HG03060 (cell line): ENCODE measurements at regions not wholly inside any gene's neighbourhood (a gene's known extent, or its start where the extent isn't known, plus 50 kb on each side); places are given as distances from the start of the nearest gene placed in this dataset.

Source experiments
- ATAC-seq: cut with Tn5 transposase; IDR thresholded peaks from one replicate; pipeline ENCODE4 v1.9.1; 2021; ENCODE audit warnings: low read depth, moderate number of reproducible peaks; ENCODE audit not compliant: unreplicated experiment

DNA sequence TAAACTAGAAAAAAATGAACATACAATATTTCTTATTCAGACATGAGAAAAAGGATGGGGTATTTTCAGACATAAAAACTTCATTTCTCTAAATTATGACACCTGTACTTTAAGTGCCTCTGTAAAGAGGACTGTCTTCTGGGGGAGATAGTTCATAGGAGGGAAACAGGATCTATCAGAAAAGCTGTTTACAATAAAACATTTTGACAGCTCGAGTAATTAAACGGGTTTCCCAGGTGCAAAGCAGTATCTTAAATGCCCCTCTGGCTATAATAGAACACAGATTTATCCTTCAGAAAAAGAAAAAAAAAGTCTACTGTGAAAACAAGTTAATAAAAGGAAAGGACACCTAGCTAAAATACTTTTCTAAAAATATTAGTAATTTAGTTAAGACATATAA lies 311.4 kb upstream of the UBE2E3 start:
- ATAC-seq, result no peak

DNA sequence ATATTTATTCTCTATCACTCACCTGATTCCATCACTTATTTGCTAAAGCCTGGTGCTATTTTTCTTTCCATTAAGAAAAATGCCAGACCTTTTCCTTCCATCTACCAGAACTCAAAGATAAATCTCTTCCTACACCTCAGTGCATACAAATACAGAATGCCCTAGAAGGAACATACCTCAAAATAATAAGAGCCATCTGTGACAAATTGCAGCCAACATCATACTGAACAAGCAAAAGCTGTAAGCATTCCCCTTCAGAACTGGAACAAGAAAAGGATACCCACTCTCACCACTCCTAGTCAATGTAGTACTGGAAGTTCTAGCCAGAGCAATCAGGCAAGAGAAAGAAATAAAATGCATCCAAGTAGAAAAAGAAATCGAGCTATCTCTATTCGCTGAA lies 315.9 kb upstream of the UBE2E3 start:
- no peak for ATAC-seq

DNA sequence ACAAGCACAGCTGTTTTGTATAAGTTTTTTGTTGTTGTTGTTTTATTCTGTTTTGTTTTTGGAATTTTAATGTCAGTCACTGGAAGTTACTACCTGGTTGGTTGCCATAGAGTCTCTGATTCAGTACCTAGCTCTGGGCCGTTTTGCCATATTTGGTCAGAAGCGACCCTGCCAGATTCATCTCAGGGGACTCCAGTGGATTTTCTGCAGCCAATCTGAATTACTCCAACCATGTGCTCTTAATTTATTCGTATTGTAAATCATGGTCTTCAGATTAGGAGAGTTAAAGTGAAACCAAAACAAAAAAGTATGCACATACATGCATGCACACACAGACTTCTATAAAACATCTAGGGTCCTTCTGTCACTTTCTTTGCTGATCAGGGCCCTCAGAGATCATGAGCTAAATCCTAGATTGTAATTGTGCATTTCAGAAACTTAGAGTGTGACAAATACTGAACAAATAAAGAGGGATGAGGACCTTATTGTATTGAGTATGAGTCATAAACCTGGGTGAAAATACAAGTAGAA lies 317.4 kb upstream of the UBE2E3 start:
- ATAC-seq, result no peak

DNA sequence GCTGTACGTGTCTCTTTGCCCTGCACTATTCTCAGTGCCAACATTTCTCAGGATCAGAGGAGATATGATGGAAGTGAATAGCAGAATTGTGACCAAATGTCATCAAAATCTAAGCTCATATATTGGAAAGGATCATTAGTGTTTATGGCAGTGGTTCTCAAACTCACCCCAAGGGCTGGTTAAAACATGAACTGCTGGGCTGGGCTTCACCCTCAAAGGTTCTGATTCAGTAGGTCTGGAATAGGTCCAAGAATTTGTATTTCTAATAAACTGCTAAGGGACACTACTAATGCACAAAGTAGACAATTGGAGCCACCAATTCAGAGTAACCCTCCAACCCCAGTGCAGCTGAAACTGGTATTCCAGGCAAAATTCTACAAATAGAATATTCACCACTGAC lies 317.9 kb upstream of the UBE2E3 start:
- no peak for ATAC-seq

DNA sequence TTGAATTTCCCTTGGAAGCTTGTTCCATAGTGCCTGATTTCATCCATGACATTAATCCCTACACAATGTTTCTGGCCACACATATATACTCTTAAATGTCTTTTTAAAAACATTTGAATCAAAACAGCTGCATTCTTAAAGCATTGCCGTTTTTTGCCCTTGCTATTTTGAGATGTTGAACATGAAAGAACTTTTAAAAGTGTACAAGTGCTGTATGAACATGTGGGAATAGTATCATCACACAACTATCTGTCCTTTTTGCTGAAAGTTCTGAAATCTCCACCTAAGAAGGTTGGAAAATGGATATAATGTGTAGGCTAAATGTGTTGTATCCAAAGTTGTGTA lies 318.7 kb upstream of the UBE2E3 start:
- ATAC-seq, result no peak

DNA sequence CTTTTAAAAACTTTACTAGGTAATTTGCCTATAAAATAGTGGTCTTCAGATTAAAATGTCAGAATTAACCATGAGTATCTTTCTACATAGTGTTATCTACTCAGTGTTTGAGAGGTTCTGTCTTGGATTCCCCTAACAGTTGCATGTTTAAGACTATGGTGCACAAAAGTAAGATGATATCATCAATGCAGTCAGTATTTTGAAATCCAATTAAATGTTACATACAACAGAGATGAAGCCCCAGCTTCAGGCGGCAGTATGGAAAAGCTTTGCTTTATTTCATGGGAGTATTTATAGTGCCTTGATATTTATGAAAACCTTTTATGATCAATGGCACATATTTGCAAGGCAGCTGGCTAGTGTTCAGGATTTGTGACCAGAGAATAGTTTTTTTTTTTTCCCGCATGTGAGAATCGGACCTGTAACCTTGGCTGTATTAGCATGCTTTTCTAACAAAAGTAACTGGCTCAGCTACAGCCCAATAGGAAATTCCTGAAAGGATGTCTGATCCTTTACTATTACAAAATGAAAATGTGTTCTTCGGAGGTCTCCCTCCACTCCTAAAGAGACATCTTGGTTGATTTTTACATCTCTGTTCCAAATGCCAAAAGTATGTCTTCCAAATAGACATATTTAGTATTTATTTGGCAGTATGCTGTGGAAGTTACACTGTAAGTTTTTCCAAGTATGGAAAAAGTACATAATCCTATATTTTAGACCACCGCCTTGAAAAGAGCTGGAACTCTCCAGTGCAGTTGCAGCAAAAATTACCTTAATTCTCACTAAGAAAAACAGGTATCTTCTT lies 319.3 kb upstream of the UBE2E3 start:
- ATAC-seq, result no peak

DNA sequence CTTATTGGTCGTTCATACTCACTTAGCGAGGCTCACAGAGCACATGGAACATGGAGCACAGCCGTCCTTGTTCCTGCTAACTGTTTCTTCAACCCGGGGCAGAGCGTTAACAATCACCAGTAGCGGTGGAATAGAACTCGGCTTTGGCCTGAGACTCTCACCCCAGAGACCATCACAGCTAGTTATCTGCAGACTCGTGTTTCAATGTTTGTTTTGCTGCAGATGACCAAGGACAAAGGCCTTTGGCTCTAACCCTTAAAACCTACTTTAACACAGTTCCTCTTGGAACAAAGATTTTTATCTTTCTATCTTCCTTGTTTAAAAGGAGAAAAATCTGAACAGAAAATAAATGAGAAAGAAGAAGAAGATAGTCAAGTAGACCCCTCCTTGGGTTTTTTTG lies 320.2 kb upstream of the UBE2E3 start:
- no peak for ATAC-seq

DNA sequence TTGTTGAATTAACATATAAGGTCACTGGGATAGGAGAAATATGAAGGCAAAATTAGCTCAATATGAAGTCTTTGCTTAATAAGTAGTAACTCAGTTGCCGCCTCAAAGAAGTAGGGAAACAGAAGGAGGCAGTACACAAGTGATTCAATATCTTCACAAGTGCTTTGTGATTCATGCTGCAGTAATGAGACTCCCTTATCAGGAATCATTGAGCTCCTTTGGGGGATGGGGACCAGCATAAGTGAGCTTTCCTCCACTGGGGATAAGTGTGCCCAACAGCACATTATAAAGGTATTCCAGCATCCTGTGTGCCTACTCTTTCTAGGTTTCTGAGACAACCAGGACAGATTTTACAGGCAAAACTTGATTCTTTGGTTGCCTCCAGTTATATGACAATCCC lies 323.4 kb upstream of the UBE2E3 start:
- ATAC-seq, result no peak

DNA sequence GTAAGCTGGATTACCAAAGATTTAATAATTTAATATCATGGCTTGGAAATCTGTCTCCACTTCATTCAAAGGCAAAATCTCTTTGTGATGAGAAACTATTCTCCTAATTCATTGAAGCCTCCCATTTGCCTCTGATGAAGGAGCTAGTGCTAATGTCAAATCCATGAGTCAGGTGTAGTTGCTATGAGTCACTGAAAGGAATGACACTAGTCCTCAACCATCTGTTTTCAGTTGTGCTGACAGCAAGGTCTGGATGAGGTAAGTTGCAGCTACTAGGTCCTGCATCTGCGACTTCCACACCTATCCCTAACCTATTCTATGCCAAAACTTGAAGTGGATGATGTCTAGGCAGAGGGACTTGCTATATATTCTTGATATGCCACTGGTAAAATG lies 324.0 kb upstream of the UBE2E3 start:
- ATAC-seq, result no peak

DNA sequence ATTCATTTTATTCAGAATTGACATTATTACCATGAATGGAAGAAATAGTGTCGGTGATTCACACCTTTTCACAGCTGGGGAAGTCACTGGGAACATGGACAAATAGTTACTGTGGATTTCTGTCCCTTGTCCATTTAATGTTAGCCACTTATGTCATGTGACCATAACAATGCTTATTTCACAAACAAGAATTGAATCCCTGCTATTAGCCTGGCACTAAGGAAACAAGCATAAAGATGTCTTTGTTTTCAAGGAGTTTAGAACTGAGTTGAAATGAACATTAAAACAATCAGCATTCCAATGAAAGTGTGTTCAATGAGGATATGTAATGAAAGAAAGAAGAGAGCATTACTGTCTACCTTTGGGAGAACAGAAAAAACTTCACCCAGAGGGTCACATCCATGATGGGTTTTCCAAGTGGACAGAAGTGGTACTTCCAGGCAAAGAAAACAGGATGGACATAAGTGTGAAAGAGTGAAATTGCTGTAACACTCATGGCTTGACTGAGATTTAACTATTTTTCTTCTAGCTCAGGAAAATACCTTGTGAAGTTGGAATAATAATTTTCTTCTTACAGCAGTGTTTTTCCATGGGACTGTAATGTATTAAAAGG lies 324.5 kb upstream of the UBE2E3 start:
- ATAC-seq, result no peak

DNA sequence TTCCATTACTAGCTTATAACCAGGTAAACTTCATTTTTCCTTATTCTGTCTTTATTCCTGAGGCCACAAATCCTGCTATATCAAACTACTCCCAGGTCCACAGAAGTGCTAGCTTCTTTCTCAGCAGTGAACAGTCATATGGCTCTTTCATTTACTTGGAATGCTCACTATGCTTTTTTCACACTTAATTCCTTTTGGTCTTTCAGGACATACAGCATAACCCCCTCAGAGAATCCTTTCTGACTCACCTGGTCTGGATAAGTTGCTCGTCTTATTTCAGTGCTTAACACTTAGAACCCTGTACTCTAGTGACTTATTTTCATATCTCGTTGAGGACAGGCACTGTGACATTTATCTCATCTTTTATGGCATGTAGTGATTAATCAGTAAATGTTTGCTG lies 325.0 kb upstream of the UBE2E3 start:
- no peak for ATAC-seq

DNA sequence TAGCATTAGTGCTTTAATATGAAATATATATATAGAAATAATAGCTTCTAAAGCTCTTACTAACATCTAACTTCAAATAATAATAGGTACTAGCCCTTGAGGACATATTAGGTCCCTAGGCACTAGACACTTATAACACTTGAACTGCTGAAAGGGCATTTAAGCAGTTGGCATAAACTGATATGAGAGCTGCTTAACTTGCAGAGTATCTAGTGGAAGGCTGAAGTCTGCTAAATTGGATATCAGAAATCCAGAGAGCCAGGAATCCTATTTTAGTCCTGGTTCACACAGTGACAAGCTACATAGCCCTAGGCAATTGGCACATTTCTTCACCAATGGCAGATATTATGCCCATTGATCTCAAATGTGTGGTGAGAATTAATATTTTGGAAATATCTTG lies 326.9 kb upstream of the UBE2E3 start:
- no peak for ATAC-seq

DNA sequence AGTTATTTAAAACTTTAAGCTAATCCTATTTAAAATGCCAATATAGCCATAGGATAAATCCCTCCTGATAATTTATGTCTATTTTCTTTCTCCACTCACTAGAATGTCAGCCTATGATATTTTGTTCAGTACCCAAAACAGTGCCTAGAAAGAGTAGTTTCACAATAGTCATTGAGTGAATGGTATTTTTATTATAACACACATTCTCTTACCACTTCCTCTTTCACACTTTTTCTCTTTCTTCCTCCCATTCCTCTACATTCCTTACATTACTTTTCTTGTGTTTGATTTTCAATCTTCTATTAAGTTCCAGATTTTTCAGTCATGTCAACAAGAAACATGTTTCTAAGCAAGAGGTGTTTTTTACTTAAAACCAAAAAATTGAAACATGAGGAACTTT lies 327.6 kb upstream of the UBE2E3 start:
- no peak for ATAC-seq

DNA sequence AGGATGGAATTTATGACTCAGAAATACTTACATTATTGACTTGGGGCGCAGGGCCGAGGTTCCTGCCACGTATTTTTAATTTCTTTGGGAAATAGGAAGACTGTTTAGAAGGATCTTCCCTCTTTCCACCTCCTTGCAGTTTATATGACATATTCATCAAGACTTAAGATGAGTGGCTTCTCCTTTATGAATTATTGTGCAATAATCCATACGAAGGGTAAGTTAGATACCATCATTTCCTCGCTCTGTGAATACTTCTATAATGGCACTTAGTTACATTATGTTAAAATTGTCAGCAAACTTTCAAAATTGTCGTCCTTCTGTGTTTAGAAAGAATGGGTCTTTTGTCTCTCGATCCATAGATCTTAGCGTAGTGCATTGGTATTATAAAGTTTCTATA lies 328.8 kb upstream of the UBE2E3 start:
- no peak for ATAC-seq

DNA sequence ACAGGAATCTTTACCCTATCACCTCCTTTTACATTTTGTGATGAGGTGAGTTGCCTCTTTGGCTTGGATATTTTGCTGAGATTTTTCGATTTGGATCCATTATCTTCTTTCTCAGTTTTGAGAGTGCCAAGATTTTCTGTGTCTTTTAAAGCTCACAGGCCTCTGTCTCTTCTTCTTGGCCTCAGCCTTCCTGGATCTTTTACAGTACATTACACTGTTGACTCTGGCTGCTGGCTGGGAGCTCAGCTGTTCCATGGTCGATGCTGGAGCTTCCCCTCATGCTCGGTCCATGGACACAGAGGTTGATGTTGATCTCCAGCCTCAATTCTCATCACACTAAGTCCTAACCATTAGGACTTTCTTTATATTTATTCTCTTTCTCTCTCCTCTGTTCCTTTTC lies 332.8 kb upstream of the UBE2E3 start:
- no peak for ATAC-seq

DNA sequence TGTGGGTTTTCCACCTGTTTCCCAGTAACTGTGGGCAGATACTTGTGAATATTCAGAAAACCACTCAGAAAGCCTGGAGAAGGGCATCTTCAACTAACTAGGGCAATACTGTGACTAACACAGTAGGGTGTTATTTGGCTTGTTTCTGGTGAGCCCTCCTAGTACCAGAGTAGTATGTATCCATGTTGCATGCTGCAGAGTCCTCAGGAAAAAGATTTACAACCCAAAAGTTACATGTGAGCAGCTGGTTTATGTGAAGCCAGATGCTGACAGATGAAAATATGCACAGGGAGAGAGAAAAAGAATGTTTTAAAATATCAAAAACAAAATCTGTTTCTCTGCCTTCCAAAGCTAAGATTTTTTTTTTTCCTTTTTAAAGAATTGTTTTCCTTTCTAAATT lies 333.2 kb upstream of the UBE2E3 start:
- ATAC-seq, result no peak

DNA sequence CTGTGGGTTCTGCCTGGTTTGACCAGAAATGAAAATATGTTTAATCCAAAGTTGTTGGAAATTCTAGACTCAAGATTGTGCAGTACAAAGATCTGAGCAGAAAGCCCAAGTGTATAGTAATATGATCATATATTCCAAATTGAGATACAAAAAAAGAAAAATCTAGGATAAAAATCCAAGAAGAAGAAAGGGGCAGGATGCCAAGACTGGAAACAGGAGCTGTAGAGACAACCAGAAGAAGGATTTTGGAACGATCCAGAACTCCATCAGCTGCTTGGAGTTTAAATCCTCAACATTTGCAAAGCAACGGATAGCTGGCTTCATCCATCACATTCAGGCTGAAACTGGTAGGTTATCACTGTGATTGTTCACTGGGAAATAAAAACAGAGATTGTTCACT lies 333.6 kb upstream of the UBE2E3 start:
- no peak for ATAC-seq

DNA sequence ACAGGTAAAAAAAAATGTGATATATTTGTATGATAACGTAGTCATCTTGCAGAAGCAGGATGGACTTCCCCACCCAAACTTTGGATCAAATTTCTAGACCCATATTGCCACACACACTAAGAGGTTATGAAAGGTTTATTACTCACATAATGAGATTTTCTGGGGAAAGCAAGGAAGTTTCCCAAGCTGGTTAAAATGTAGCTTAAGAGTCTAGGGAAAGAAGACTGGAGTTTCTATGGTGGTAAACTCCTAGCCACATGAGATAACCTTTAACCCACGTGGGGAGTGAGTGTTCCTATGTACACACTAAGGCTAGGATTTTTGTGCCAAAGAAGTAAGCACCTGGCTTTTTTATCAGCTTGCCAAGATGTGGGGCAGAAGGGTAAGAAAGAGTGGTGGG lies 335.7 kb upstream of the UBE2E3 start:
- no peak for ATAC-seq

DNA sequence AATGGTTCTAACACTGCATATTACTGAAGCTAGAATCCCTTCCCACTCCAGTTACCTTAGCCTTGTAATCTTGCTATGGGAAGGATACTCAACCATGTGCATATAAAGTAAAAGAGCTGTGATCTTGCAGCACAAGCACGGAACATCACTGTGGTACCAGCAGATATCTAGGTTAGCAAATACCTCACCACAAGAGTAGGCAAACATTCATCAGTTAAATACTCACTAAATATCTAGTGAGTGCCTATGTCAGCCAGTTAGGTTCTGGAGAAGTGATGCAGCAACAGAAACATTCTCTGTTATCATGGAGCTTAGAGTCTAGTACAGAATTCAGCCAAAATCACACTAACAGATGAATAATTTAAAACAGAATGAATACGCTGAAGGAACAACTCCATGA lies 349.6 kb upstream of the UBE2E3 start:
- no peak for ATAC-seq

DNA sequence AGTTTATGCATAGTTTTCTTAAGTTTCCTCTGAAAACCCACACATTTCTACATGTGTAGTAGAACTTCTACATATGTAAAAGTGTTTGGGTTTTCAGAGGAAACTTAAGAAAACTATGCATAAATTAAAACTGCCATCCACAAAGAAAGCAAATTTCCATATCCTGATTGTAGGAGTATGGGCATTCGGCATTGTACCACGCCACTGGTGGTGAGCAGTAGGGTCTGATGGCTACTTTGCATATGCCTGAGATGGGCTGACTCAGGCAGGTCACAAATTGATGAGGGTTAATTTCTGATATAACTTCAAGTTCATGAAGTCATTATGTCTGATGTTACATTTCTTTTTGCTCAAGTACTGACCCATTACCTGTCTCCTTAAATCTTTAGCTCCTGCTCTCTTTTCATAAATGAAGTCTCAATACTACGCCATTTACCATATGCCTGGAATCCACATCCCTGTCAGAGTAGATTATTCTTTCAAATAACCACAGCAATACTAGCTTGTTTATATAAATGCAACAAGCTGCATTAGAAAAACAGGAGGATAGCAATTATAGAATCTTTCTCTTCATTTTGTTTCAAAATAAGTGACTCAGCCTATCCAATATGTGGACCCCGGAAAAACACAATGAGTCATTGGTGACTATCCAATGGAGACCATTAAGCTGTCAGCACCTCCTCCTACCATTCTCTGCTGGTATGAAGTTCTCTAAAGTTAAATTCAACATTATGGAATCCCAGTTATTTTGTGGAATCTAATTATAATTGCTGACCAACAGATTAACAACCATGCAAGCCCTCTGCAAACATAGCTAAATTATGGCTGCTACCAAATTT lies 355.2 kb upstream of the UBE2E3 start:
- no peak for ATAC-seq
